ENCODE measurements at regions not wholly inside any gene's neighbourhood (a gene's known extent, or its start where the extent isn't known, plus 50 kb on each side); places are given as distances from the start of the nearest gene placed in this dataset.

- Histone ChIP-seq H3K4me1 (ENCODE audit: insufficient read depth, low read length, severe bottlenecking) (no peaks in the 10 kb centered on the region), H3K36me3 (ENCODE audit: insufficient read depth, low read length) (no peaks in the 10 kb centered on the region), H3K9me3 (ENCODE audit: low read length) (no peaks in the 10 kb centered on the region), H3K9ac (ENCODE audit: low read length) (no peak overlapping the region), H3K79me2 (ENCODE audit: insufficient read depth, low read length) (no peaks in the 10 kb centered on the region), H3K27ac (ENCODE audit: low read depth, low read length, poor library complexity, severe bottlenecking) (no peak overlapping the region), H3K9me2 (ENCODE audit: low read depth, low read length) (no peaks in the 10 kb centered on the region), H3K4me2 (ENCODE audit: low read length) (no peak overlapping the region), H4K20me1 (ENCODE audit: insufficient read depth, low read length) (no peaks in the 10 kb centered on the region), H3K27me3 (ENCODE audit: insufficient read depth, low read length) (no peaks in the 10 kb centered on the region), H3F3A (ENCODE audit: insufficient read depth, low read length) (no peaks in the 10 kb centered on the region), H3K4me3 (ENCODE audit: low read depth, low read length, poor library complexity, severe bottlenecking) (no peak overlapping the region), H2AFZ (ENCODE audit: low read length) (no peak overlapping the region)
- TF ChIP-seq EZH2 (IDR thresholded peaks at IDR 0.05; ENCODE audit: borderline replicate concordance, low read length), result no peak
- TF ChIP-seq CTCF (IDR thresholded peaks at IDR 0.05; ENCODE audit: low read length), result no peak
These were observed 262.6 kb downstream of the ATPSCKMT start for GRCh38 chr5:9987101-9987500.

- no peaks in the 10 kb centered on the region for H3K9me3 ChIP-seq (ENCODE audit: low read length)
- TF ChIP-seq CTCF (IDR thresholded peaks at IDR 0.05; ENCODE audit: low read length) (no peak), EZH2 (IDR thresholded peaks at IDR 0.05; ENCODE audit: borderline replicate concordance, low read length) (no peak)
- no peak overlapping the region for H2AFZ ChIP-seq (ENCODE audit: low read length)
- no peaks in the 10 kb centered on the region for H3K36me3 ChIP-seq (ENCODE audit: insufficient read depth, low read length)
- no peaks in the 10 kb centered on the region for H3K4me1 ChIP-seq (ENCODE audit: insufficient read depth, low read length, severe bottlenecking)
- H3K27ac ChIP-seq (ENCODE audit: low read depth, low read length, poor library complexity, severe bottlenecking), result no peak overlapping the region
- H3K4me3 ChIP-seq (ENCODE audit: low read depth, low read length, poor library complexity, severe bottlenecking), result no peak overlapping the region
- no peaks in the 10 kb centered on the region for H3F3A ChIP-seq (ENCODE audit: insufficient read depth, low read length)
- no peaks in the 10 kb centered on the region for H3K79me2 ChIP-seq (ENCODE audit: insufficient read depth, low read length)
- no peak overlapping the region for H3K9ac ChIP-seq (ENCODE audit: low read length)
- no peaks in the 10 kb centered on the region for H4K20me1 ChIP-seq (ENCODE audit: insufficient read depth, low read length)
- H3K9me2 ChIP-seq (ENCODE audit: low read depth, low read length), result no peaks in the 10 kb centered on the region
- H3K4me2 ChIP-seq (ENCODE audit: low read length), result no peak overlapping the region
- no peaks in the 10 kb centered on the region for H3K27me3 ChIP-seq (ENCODE audit: insufficient read depth, low read length)
These were observed 272.6 kb downstream of the ATPSCKMT start for GRCh38 chr5:9977070-9977469.

- no peaks in the 10 kb centered on the region for H3K9me2 ChIP-seq (ENCODE audit: low read depth, low read length)
- H3K4me1 ChIP-seq (ENCODE audit: insufficient read depth, low read length, severe bottlenecking), result no peaks in the 10 kb centered on the region
- no peak overlapping the region for H2AFZ ChIP-seq (ENCODE audit: low read length)
- no peak overlapping the region for H3K4me2 ChIP-seq (ENCODE audit: low read length)
- no peak overlapping the region for H3K4me3 ChIP-seq (ENCODE audit: low read depth, low read length, poor library complexity, severe bottlenecking)
- no peaks in the 10 kb centered on the region for H4K20me1 ChIP-seq (ENCODE audit: insufficient read depth, low read length)
- no peaks in the 10 kb centered on the region for H3K9me3 ChIP-seq (ENCODE audit: low read length)
- no peaks in the 10 kb centered on the region for H3K79me2 ChIP-seq (ENCODE audit: insufficient read depth, low read length)
- TF ChIP-seq CTCF (IDR thresholded peaks at IDR 0.05; ENCODE audit: low read length) (no peak), EZH2 (IDR thresholded peaks at IDR 0.05; ENCODE audit: borderline replicate concordance, low read length) (no peak)
- no peaks in the 10 kb centered on the region for H3K27me3 ChIP-seq (ENCODE audit: insufficient read depth, low read length)
- no peak overlapping the region for H3K9ac ChIP-seq (ENCODE audit: low read length)
- no peaks in the 10 kb centered on the region for H3K36me3 ChIP-seq (ENCODE audit: insufficient read depth, low read length)
- no peaks in the 10 kb centered on the region for H3F3A ChIP-seq (ENCODE audit: insufficient read depth, low read length)
- no peak overlapping the region for H3K27ac ChIP-seq (ENCODE audit: low read depth, low read length, poor library complexity, severe bottlenecking)
These were observed 273.1 kb downstream of the ATPSCKMT start for GRCh38 chr5:9976621-9977020.
